H1 (cell line): ENCODE measurements at regions not wholly inside any gene's neighbourhood (a gene's known extent, or its start where the extent isn't known, plus 50 kb on each side); places are given as distances from the start of the nearest gene placed in this dataset.

Experiments used
- CTCF ChIA-PET: fragments of 300-600 bp; sonication (Branson Sonifier 250); formaldehyde crosslinking; loops from one replicate; lab custom pipeline; 2021; ENCODE audit not compliant: partially characterized antibody; lab: Charles Lee
- POLR2A ChIA-PET: fragments of 300-600 bp; sonication (Branson Sonifier 250); formaldehyde crosslinking; loops from one replicate; lab custom pipeline; 2021; ENCODE audit warnings: inconsistent platforms; ENCODE audit not compliant: partially characterized antibody; lab: Charles Lee
- DNase-seq, 2 experiments: peaks; one replicate each; pipeline versions ENCODE4 v3.0.0 to v3.0.0-alpha.2; 2010 to 2022; ENCODE audit warnings: low spot score in 2 of 2, low read depth in 1 of 2, mixed read lengths in 1 of 2
- FAIRE-seq: peaks from 2 replicates; lab custom pipeline; 2011; peaks lifted over from hg19 to GRCh38; lab: Jason Lieb, UNC
- H2AFZ ChIP-seq: 2 replicates; pipeline ENCODE4 v1.8.1; 2012; ENCODE audit warnings: low read length, inconsistent platforms
- H2AK5ac ChIP-seq: 2 replicates; pipeline ENCODE4 v1.6.1; 2013; ENCODE audit warnings: low read depth, low read length
- H2BK120ac ChIP-seq: replicated peaks from 2 replicates; pipeline ENCODE3; 2013; ENCODE audit warnings: low read depth, low read length, inconsistent platforms
- H2BK12ac ChIP-seq: 2 replicates; pipeline ENCODE4 v1.6.1; 2013; ENCODE audit warnings: low read depth, low read length
- H2BK15ac ChIP-seq: 2 replicates; pipeline ENCODE4 v1.6.1; 2013; ENCODE audit warnings: low read length
- H2BK20ac ChIP-seq: 2 replicates; pipeline ENCODE4 v1.6.1; 2013; ENCODE audit warnings: low read length
- H2BK5ac ChIP-seq: 2 replicates; pipeline ENCODE4 v1.6.1; 2013; ENCODE audit warnings: low read depth, low read length
- H3K14ac ChIP-seq: 2 replicates; pipeline ENCODE4 v1.6.1; 2013; ENCODE audit warnings: inconsistent platforms; ENCODE audit not compliant: insufficient read length
- H3K18ac ChIP-seq: 2 replicates; pipeline ENCODE4 v1.6.1; 2013; ENCODE audit warnings: low read length; ENCODE audit errors: extremely low read depth
- H3K23ac ChIP-seq: 2 replicates; pipeline ENCODE4 v1.6.1; 2013; ENCODE audit warnings: inconsistent platforms; ENCODE audit not compliant: insufficient read length
- H3K23me2 ChIP-seq: 2 replicates; pipeline ENCODE4 v1.6.1; 2013; ENCODE audit warnings: low read depth, low read length
- H3K27ac ChIP-seq: 2 replicates; pipeline ENCODE4 v1.6.1; 2011; ENCODE audit warnings: low read depth, low read length, inconsistent platforms
- H3K27me3 ChIP-seq, 4 experiments: replicated peaks in 1 of 4; 1 replicate in 1 of 4; 2 replicates in 3 of 4; pipeline versions ENCODE4 v1.6.1 to v1.8.1; 2011 to 2013; ENCODE audit warnings: low read length in 3 of 4, mild to moderate bottlenecking in 3 of 4, inconsistent platforms in 2 of 4, mixed read lengths in 2 of 4, moderate library complexity in 1 of 4; ENCODE audit not compliant: control insufficient read depth in 3 of 4, insufficient read depth in 3 of 4; ENCODE audit errors: extremely low read depth in 1 of 4
- H3K36me3 ChIP-seq, 4 experiments: 2 replicates each; pipeline versions ENCODE4 v1.6.1 to v1.8.1; 2011 to 2013; ENCODE audit warnings: mild to moderate bottlenecking in 4 of 4, low read length in 3 of 4, moderate library complexity in 2 of 4, control low read depth in 1 of 4, inconsistent platforms in 1 of 4; ENCODE audit not compliant: insufficient read depth in 4 of 4, control insufficient read depth in 2 of 4
- H3K4ac ChIP-seq: replicated peaks from 2 replicates; pipeline ENCODE3; 2013; ENCODE audit warnings: low read length, low read depth, mixed read lengths, inconsistent platforms; ENCODE audit not compliant: insufficient read length
- H3K4me1 ChIP-seq, 4 experiments: replicated peaks in 1 of 4; 1 replicate in 1 of 4; 2 replicates in 3 of 4; pipeline versions ENCODE4 v1.6.1 to v1.8.1; 2011 to 2013; ENCODE audit warnings: low read length in 3 of 4, inconsistent platforms in 2 of 4, mixed read lengths in 1 of 4; ENCODE audit not compliant: insufficient read depth in 4 of 4, control insufficient read depth in 3 of 4
- H3K4me2 ChIP-seq, 2 experiments: 2 replicates each; pipeline versions ENCODE4 v1.6.1 to v1.8.1; 2011 to 2013; ENCODE audit warnings: low read depth in 2 of 2, low read length in 2 of 2, control low read depth in 1 of 2, inconsistent platforms in 1 of 2, mild to moderate bottlenecking in 1 of 2; ENCODE audit not compliant: insufficient read depth in 1 of 2
- H3K4me3 ChIP-seq, 4 experiments: fragments of 200-600, 300-600 bp in 1 of 4; sonication (generic), shearing (Covaris generic), sonication (Bioruptor Twin) in 1 of 4; 2 replicates each; pipeline versions ENCODE4 v1.5.1 to v1.8.1; 2011 to 2016; ENCODE audit warnings: low read length in 4 of 4, low read depth in 3 of 4, control low read depth in 2 of 4, inconsistent platforms in 2 of 4, mild to moderate bottlenecking in 2 of 4, mixed read lengths in 1 of 4, moderate library complexity in 1 of 4; ENCODE audit not compliant: insufficient read depth in 2 of 4; ENCODE audit errors: extremely low read depth in 1 of 4
- H3K56ac ChIP-seq: replicated peaks from 2 replicates; pipeline ENCODE3; 2013; ENCODE audit warnings: low read depth, mild to moderate bottlenecking, mixed read lengths, low read length, inconsistent platforms; ENCODE audit not compliant: insufficient read length
- H3K79me1 ChIP-seq: 2 replicates; pipeline ENCODE4 v1.6.1; 2013; ENCODE audit warnings: low read depth, low read length, control low read depth
- H3K79me2 ChIP-seq, 2 experiments: 2 replicates each; pipeline versions ENCODE4 v1.6.1 to v1.8.1; 2012 to 2013; ENCODE audit warnings: low read length in 2 of 2, mild to moderate bottlenecking in 2 of 2, inconsistent platforms in 1 of 2; ENCODE audit not compliant: insufficient read depth in 2 of 2, control insufficient read depth in 1 of 2
- H3K9ac ChIP-seq, 4 experiments: replicated peaks in 1 of 4; 1 replicate in 1 of 4; 2 replicates in 3 of 4; pipeline versions ENCODE4 v1.6.1 to v1.8.1; 2011 to 2013; ENCODE audit warnings: low read depth in 3 of 4, low read length in 3 of 4, control low read depth in 2 of 4, mild to moderate bottlenecking in 2 of 4, moderate library complexity in 2 of 4, inconsistent platforms in 1 of 4; ENCODE audit errors: extremely low read depth in 1 of 4
- H3K9me3 ChIP-seq, 2 experiments: 2 replicates each; pipeline versions ENCODE4 v1.6.1 to v1.8.1; 2012 to 2013; ENCODE audit warnings: mild to moderate bottlenecking in 2 of 2, moderate library complexity in 2 of 2, control low read depth in 1 of 2, inconsistent platforms in 1 of 2, low read depth in 1 of 2, low read length in 1 of 2, mixed read lengths in 1 of 2; ENCODE audit not compliant: insufficient read depth in 2 of 2
- H4K20me1 ChIP-seq, 2 experiments: replicated peaks in 1 of 2; 2 replicates each; pipeline versions ENCODE3 to v1.8.1; 2011 to 2013; ENCODE audit warnings: inconsistent platforms in 2 of 2, low read length in 2 of 2, mild to moderate bottlenecking in 1 of 2; ENCODE audit not compliant: insufficient read depth in 2 of 2, control insufficient read depth in 1 of 2
- H4K5ac ChIP-seq: 2 replicates; pipeline ENCODE4 v1.6.1; 2013; ENCODE audit warnings: low read length, low read depth, mixed read lengths, inconsistent platforms; ENCODE audit not compliant: insufficient read length
- H4K8ac ChIP-seq: 2 replicates; pipeline ENCODE4 v1.8.0; 2013; ENCODE audit warnings: mild to moderate bottlenecking, moderate library complexity, low read length, inconsistent platforms; ENCODE audit not compliant: insufficient read depth; ENCODE audit errors: extremely low read depth
- H4K91ac ChIP-seq: replicated peaks from 2 replicates; pipeline ENCODE3; 2013; ENCODE audit warnings: low read length, mixed read lengths, inconsistent platforms; ENCODE audit not compliant: insufficient read length
- BACH1 ChIP-seq: IDR thresholded peaks from 2 replicates; pipeline ENCODE4 v1.6.1; 2012; ENCODE audit warnings: low read length, improper control_type of control experiment
- EZH2 ChIP-seq: fragments of 200-600 bp; sonication (generic); IDR thresholded peaks from 2 replicates; pipeline ENCODE4 v1.7.1; 2012; ENCODE audit warnings: low read depth, mild to moderate bottlenecking, moderate library complexity, low read length, inconsistent platforms; ENCODE audit not compliant: severe bottlenecking
- GABPA ChIP-seq: IDR thresholded peaks from 2 replicates; pipeline ENCODE4 v1.6.1; 2011; ENCODE audit warnings: mild to moderate bottlenecking, low read length, moderate library complexity, borderline replicate concordance; ENCODE audit not compliant: insufficient read depth
- GTF2F1 ChIP-seq: IDR thresholded peaks from 2 replicates; pipeline ENCODE4 v1.6.1; 2012; ENCODE audit warnings: low read depth, low read length, improper control_type of control experiment, borderline replicate concordance
- JUN ChIP-seq: IDR thresholded peaks from 2 replicates; pipeline ENCODE4 v1.6.1; 2011; ENCODE audit warnings: low read depth, mild to moderate bottlenecking, improper control_type of control experiment, low read length
- MAFK ChIP-seq: IDR thresholded peaks from 2 replicates; pipeline ENCODE4 v1.6.1; 2012; ENCODE audit warnings: low read depth, mild to moderate bottlenecking, improper control_type of control experiment, low read length
- POLR2AphosphoS5 ChIP-seq: IDR thresholded peaks from 2 replicates; pipeline ENCODE4 v1.6.1; 2011; ENCODE audit warnings: low read depth, low read length
- RBBP5 ChIP-seq: IDR thresholded peaks from 2 replicates; pipeline ENCODE4 v1.7.1; 2012; ENCODE audit warnings: low read depth, mild to moderate bottlenecking, inconsistent platforms, low read length, moderate library complexity, borderline replicate concordance
- SIN3A ChIP-seq, 2 experiments: IDR thresholded peaks in 1 of 2; conservative IDR thresholded peaks in 1 of 2; 2 replicates each; pipeline ENCODE4 v1.6.1; 2011 to 2012; ENCODE audit warnings: low read length in 2 of 2, improper control_type of control experiment in 1 of 2, low read depth in 1 of 2, mild to moderate bottlenecking in 1 of 2
- TAF1 ChIP-seq: IDR thresholded peaks from 2 replicates; pipeline ENCODE4 v1.6.1; 2011; ENCODE audit warnings: mild to moderate bottlenecking, low read depth, low read length
- TBP ChIP-seq: IDR thresholded peaks from 2 replicates; pipeline ENCODE4 v1.6.1; 2011; ENCODE audit warnings: low read depth, low read length, improper control_type of control experiment
- TCF12 ChIP-seq: IDR thresholded peaks from 2 replicates; pipeline ENCODE4 v1.6.1; 2011; ENCODE audit warnings: low read depth, mild to moderate bottlenecking, low read length
- ZNF274 ChIP-seq: IDR thresholded peaks from 2 replicates; pipeline ENCODE4 v1.7.0; 2012; ENCODE audit warnings: low read length, borderline replicate concordance; ENCODE audit errors: extremely low read depth
- WGBS, 2 experiments: shearing (Covaris generic) in 1 of 2; methylation state at CpG; one replicate each; pipeline versions ENCODE4 v1.1.6 to v1.1.7; 2013 to 2015; ENCODE audit warnings: low lambda C conversion rate in 2 of 2, mixed read lengths in 2 of 2, inconsistent platforms in 1 of 2, low coverage in 1 of 2, missing lambda C conversion rate in 1 of 2; ENCODE audit not compliant: insufficient replicate concordance in 2 of 2, insufficient coverage in 1 of 2, insufficient read length in 1 of 2; ENCODE audit errors: extremely low coverage in 1 of 2, missing lambda C conversion rate in 1 of 2; 5-methylcytosine and 5-hydroxymethylcytosine counted together

- no peak overlapping the region for H3K56ac ChIP-seq
- no peak overlapping the region for H2BK12ac ChIP-seq
- no peaks in the 10 kb centered on the region for H3K27me3 ChIP-seq
- no peaks in the 10 kb centered on the region for H3K79me2 ChIP-seq
- WGBS, 2 experiments, result 87% methylated on average over 31 of the region's 31 CpGs; no CpG with 5 or more reads in 1 of the 2 experiments
- no peak overlapping the region for H4K8ac ChIP-seq
- no peak overlapping the region for H3K4me3 ChIP-seq
- 0 out of 2 replicates have a peak overlapping the region, but pooled peaks have one; percentile 8 for H2BK20ac ChIP-seq
- no peaks in the 10 kb centered on the region for H3K36me3 ChIP-seq
- no peak for FAIRE-seq
- no peak overlapping the region for H4K5ac ChIP-seq
- H3K79me1 ChIP-seq, result no peaks in the 10 kb centered on the region
- H3K9me3 ChIP-seq, result peaks cover 4 to 9% of the 10 kb centered on the region in 2 experiments; a peak in 1 of 4 replicates
- DNase-seq, result no peak
- ChIA-PET CTCF (interaction anchor here (0.8 to 1.8 kb wide), 3 partner anchors 13 to 55 kb away, joined by 3 to 5 read pairs (median 4); no protein-coding TSS in a partner anchor), POLR2A (no interaction called here)
- H3K23me2 ChIP-seq, result no peaks in the 10 kb centered on the region
- no peak overlapping the region for H3K14ac ChIP-seq
- no peak overlapping the region for H3K23ac ChIP-seq
- no peak overlapping the region for H2BK15ac ChIP-seq
- H3K4ac ChIP-seq, result no peak overlapping the region
- H3K4me1 ChIP-seq, result peaks cover 0 to 2% (median 0%) of the 10 kb centered on the region in 4 experiments; a peak in 1 of 7 replicates
- H3K9ac ChIP-seq, result no peak overlapping the region
- H3K18ac ChIP-seq, result no peak overlapping the region
- no peak overlapping the region for H3K27ac ChIP-seq
- no peak overlapping the region for H2BK120ac ChIP-seq
- no peak overlapping the region for H2AK5ac ChIP-seq
- no peak overlapping the region for H3K4me2 ChIP-seq
- no peak overlapping the region for H4K91ac ChIP-seq
- no peak overlapping the region for H2BK5ac ChIP-seq
- H2AFZ ChIP-seq, result no peak overlapping the region
- no peaks in the 10 kb centered on the region for H4K20me1 ChIP-seq
- TF ChIP-seq RBBP5 (no peak), TCF12 (no peak), EZH2 (no peak), SIN3A (conservative IDR thresholded peaks at IDR 0.05 in 1 of 2, IDR thresholded peaks at IDR 0.05 in 1 of 2; ENCODE audit: low read depth in 1 of 2, low read length in 2 of 2) (no peak), MAFK (no peak), GABPA (no peak), TAF1 (no peak), GTF2F1 (no peak), BACH1 (no peak), TBP (no peak), POLR2AphosphoS5 (no peak), ZNF274 (no peak), JUN (no peak)
Observed at GRCh38 chr15:69876064-69876940, 221.4 kb downstream of the TLE3 start.
